Neural progenitor cell (in vitro differentiated cells): ENCODE measurements at regions not wholly inside any gene's neighbourhood (a gene's known extent, or its start where the extent isn't known, plus 50 kb on each side); places are given as distances from the start of the nearest gene placed in this dataset.
A peak's percentile ranks its signal among the peaks of the same experiment; 100 is the strongest.

Experiments
- DNase-seq: peaks from one replicate; pipeline ENCODE4 v3.0.0-alpha.2; 2016; ENCODE audit warnings: low spot score
- H2AFZ ChIP-seq: fragments of 200-600 bp; sonication (generic); replicated peaks from 2 replicates; pipeline ENCODE4 v1.6.1; 2016; ENCODE audit warnings: antibody characterized with exemption
- H3F3A ChIP-seq: fragments of 200-600 bp; sonication (generic); 2 replicates; pipeline ENCODE4 v1.6.1; 2016; ENCODE audit warnings: antibody characterized with exemption, low read depth
- H3K27ac ChIP-seq: fragments of 200-600 bp; sonication (generic); 2 replicates; pipeline ENCODE4 v1.5.1; 2016; ENCODE audit warnings: mild to moderate bottlenecking
- H3K27me3 ChIP-seq: fragments of 200-600 bp; sonication (generic); 2 replicates; pipeline ENCODE4 v1.6.1; 2016; ENCODE audit warnings: mild to moderate bottlenecking, moderate library complexity
- H3K36me3 ChIP-seq: fragments of 200-600 bp; sonication (generic); 2 replicates; pipeline ENCODE4 v1.5.1; 2016
- H3K4me1 ChIP-seq: fragments of 200-600 bp; sonication (generic); 2 replicates; pipeline ENCODE4 v1.6.1; 2016; ENCODE audit warnings: mixed run types
- H3K4me2 ChIP-seq: fragments of 200-600 bp; sonication (generic); 2 replicates; pipeline ENCODE4 v1.6.1; 2016
- H3K4me3 ChIP-seq: fragments of 200-600 bp; sonication (generic); 2 replicates; pipeline ENCODE4 v1.5.1; 2016
- H3K79me2 ChIP-seq: fragments of 200-600 bp; sonication (generic); 2 replicates; pipeline ENCODE4 v1.6.1; 2016; ENCODE audit warnings: low read depth
- H3K9ac ChIP-seq: fragments of 200-600 bp; sonication (generic); 2 replicates; pipeline ENCODE4 v1.6.1; 2016
- H3K9me3 ChIP-seq: fragments of 200-600 bp; sonication (generic); 2 replicates; pipeline ENCODE4 v1.5.1; 2016; ENCODE audit warnings: low read depth
- H4K20me1 ChIP-seq: fragments of 200-600 bp; sonication (generic); 2 replicates; pipeline ENCODE4 v1.6.1; 2016; ENCODE audit warnings: low read depth
- H3K27ac Mint-ChIP-seq: 3 replicates; pipeline ENCODE4 v1.8.0; 2021; ENCODE audit warnings: mixed read lengths
- H3K27me3 Mint-ChIP-seq: 2 replicates; pipeline ENCODE4 v1.8.0; 2022; ENCODE audit warnings: low read depth, mild to moderate bottlenecking, inconsistent platforms, moderate library complexity, mixed read lengths; ENCODE audit not compliant: insufficient read depth
- H3K36me3 Mint-ChIP-seq: 3 replicates; pipeline ENCODE4 v1.8.0; 2021; ENCODE audit warnings: mixed read lengths
- H3K4me1 Mint-ChIP-seq: 3 replicates; pipeline ENCODE4 v1.8.0; 2021; ENCODE audit warnings: mixed read lengths
- H3K4me3 Mint-ChIP-seq: 3 replicates; pipeline ENCODE4 v1.8.0; 2021; ENCODE audit warnings: mild to moderate bottlenecking, moderate library complexity, mixed read lengths
- H3K9me3 Mint-ChIP-seq: 3 replicates; pipeline ENCODE4 v1.8.0; 2020; ENCODE audit warnings: mixed read lengths
- EZH2 ChIP-seq: fragments of 200-600 bp; sonication (generic); IDR thresholded peaks from 2 replicates; pipeline ENCODE4 v1.6.1; 2017; ENCODE audit warnings: antibody characterized with exemption, mild to moderate bottlenecking, moderate library complexity
- EZH2phosphoT487 ChIP-seq: fragments of 200-600 bp; sonication (generic); IDR thresholded peaks from 2 replicates; pipeline ENCODE4 v1.6.1; 2017; ENCODE audit warnings: antibody characterized with exemption
- TF ChIP-seq, protein P1 (sequence below): fragments of 200-600 bp; sonication (generic); IDR thresholded peaks from 2 replicates; pipeline ENCODE4 v1.5.1; 2017; ENCODE audit warnings: antibody characterized with exemption, mild to moderate bottlenecking

GRCh38 chr14:81694419-81694818, 160.8 kb upstream of the SEL1L start:
- no peaks in the 10 kb centered on the region for H3K36me3 Mint-ChIP-seq
- H3K4me1 Mint-ChIP-seq, result peaks cover 5% of the 10 kb centered on the region
- Histone ChIP-seq H2AFZ (no peak overlapping the region), H3K79me2 (no peaks in the 10 kb centered on the region), H3F3A (no peaks in the 10 kb centered on the region), H3K4me1 (no peaks in the 10 kb centered on the region), H3K27me3 (no peaks in the 10 kb centered on the region), H4K20me1 (no peaks in the 10 kb centered on the region), H3K27ac (no peak overlapping the region), H3K9me3 (no peaks in the 10 kb centered on the region), H3K4me2 (no peak overlapping the region), H3K36me3 (no peaks in the 10 kb centered on the region), H3K9ac (no peak overlapping the region), H3K4me3 (no peak overlapping the region)
- DNase-seq, result no peak
- H3K4me3 Mint-ChIP-seq, result no peak overlapping the region
- TF ChIP-seq, protein P1, sequence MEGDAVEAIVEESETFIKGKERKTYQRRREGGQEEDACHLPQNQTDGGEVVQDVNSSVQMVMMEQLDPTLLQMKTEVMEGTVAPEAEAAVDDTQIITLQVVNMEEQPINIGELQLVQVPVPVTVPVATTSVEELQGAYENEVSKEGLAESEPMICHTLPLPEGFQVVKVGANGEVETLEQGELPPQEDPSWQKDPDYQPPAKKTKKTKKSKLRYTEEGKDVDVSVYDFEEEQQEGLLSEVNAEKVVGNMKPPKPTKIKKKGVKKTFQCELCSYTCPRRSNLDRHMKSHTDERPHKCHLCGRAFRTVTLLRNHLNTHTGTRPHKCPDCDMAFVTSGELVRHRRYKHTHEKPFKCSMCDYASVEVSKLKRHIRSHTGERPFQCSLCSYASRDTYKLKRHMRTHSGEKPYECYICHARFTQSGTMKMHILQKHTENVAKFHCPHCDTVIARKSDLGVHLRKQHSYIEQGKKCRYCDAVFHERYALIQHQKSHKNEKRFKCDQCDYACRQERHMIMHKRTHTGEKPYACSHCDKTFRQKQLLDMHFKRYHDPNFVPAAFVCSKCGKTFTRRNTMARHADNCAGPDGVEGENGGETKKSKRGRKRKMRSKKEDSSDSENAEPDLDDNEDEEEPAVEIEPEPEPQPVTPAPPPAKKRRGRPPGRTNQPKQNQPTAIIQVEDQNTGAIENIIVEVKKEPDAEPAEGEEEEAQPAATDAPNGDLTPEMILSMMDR, result no peak
- TF ChIP-seq EZH2 (no peak), EZH2phosphoT487 (no peak)
- no peak overlapping the region for H3K27ac Mint-ChIP-seq
- H3K9me3 Mint-ChIP-seq, result no peaks in the 10 kb centered on the region
- peaks cover 3% of the 10 kb centered on the region for H3K27me3 Mint-ChIP-seq

DNA sequence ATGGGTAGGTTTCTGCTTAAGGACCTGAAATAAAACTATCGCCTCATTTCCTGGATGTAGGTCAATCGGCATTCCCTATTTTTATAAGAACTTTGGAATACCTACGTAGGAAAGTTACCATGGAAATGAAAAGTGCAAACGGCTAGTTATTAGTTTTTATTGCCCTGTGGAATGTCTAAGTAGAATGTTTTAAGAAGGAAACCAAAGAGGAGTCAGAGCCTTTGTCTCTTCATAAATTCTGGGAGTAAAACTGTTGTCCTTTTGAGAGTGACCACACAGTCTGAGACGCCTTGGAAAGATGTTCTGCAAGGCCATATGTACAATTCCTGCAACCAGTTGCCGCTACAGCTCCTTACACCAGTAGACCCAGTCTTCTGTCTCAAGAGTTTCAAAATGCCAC, 176.0 kb upstream of the SEL1L start:
- Mint-ChIP-seq H3K27ac (no peak overlapping the region), H3K4me3 (no peak overlapping the region), H3K36me3 (no peaks in the 10 kb centered on the region), H3K9me3 (peaks cover 14% of the 10 kb centered on the region), H3K27me3 (no peaks in the 10 kb centered on the region), H3K4me1 (no peaks in the 10 kb centered on the region)
- no peak for DNase-seq
- TF ChIP-seq EZH2phosphoT487 (no peak), EZH2 (no peak)
- TF ChIP-seq, protein P1, result no peak
- Histone ChIP-seq H3K79me2 (no peaks in the 10 kb centered on the region), H3K4me2 (no peak overlapping the region), H3K9ac (no peak overlapping the region), H2AFZ (no peak overlapping the region), H3K36me3 (no peaks in the 10 kb centered on the region), H3F3A (no peaks in the 10 kb centered on the region), H3K27me3 (no peaks in the 10 kb centered on the region), H3K4me1 (no peaks in the 10 kb centered on the region), H3K27ac (no peak overlapping the region), H3K4me3 (no peak overlapping the region), H4K20me1 (no peaks in the 10 kb centered on the region), H3K9me3 (no peaks in the 10 kb centered on the region)

DNA sequence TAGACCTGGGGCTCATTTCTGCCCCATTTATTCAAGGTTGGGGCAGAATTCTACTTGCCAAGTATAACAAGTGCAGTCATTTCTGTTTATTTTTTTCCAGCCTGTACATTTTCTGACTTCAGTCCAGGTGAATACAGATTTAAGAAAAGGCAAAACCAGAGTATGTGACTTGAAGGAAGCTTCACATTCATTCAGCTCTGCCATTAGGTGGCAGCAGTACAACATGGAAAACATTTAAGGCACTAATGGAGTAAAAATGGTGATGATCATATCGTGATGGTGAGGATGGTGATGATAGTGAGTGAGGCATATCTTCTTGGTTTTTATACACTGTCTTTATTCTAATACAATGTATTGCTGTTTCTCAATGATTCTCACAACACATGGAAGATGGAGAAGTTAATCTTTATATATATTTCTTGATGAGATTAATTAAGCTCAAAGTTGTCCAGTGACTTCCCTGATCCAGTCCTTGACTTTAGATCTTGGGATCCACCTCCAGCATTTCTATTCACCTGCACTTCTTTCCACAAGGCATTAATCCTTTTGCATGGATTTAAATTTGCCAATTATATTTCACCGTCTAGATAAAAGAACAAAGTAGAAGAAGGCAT, 176.7 kb upstream of the SEL1L start:
- no peak overlapping the region for H3K4me2 ChIP-seq
- H4K20me1 ChIP-seq, result no peaks in the 10 kb centered on the region
- no peak overlapping the region for H3K27ac Mint-ChIP-seq
- H3K9me3 ChIP-seq, result no peaks in the 10 kb centered on the region
- H3K27me3 Mint-ChIP-seq, result no peaks in the 10 kb centered on the region
- H3K36me3 Mint-ChIP-seq, result no peaks in the 10 kb centered on the region
- H3K9me3 Mint-ChIP-seq, result peaks cover 9% of the 10 kb centered on the region
- no peak overlapping the region for H3K4me3 Mint-ChIP-seq
- no peaks in the 10 kb centered on the region for H3K79me2 ChIP-seq
- H3F3A ChIP-seq, result no peaks in the 10 kb centered on the region
- no peaks in the 10 kb centered on the region for H3K36me3 ChIP-seq
- H3K4me1 Mint-ChIP-seq, result no peaks in the 10 kb centered on the region
- H3K27ac ChIP-seq, result no peak overlapping the region
- H3K27me3 ChIP-seq, result no peaks in the 10 kb centered on the region
- peak; percentile 62 for DNase-seq
- H2AFZ ChIP-seq, result no peak overlapping the region
- H3K4me3 ChIP-seq, result no peak overlapping the region
- no peak overlapping the region for H3K9ac ChIP-seq
- no peaks in the 10 kb centered on the region for H3K4me1 ChIP-seq
- TF ChIP-seq EZH2phosphoT487 (no peak), EZH2 (no peak)
- TF ChIP-seq, protein P1, result peak; percentile 84
